Activated T-cell treated with anti-CD3 and anti-CD28 coated beads for 48 hours (primary cell): ENCODE measurements at regions not wholly inside any gene's neighbourhood (a gene's known extent, or its start where the extent isn't known, plus 50 kb on each side); places are given as distances from the start of the nearest gene placed in this dataset.

Experiments
- DNase-seq: peaks from one replicate; pipeline ENCODE4 v3.0.0-alpha.2; 2020; ENCODE audit warnings: low read depth

- DNase-seq: no peak
Measured at GRCh38 chr21:16013570-16013969, 283.8 kb downstream of the USP25 start.

- no peak for DNase-seq
Measured at GRCh38 chr21:16020878-16021277, 291.1 kb downstream of the USP25 start.

- no peak for DNase-seq
Measured at GRCh38 chr21:16022116-16022515, 292.3 kb downstream of the USP25 start.

GRCh38 chr21:16022921-16023320 lies 293.1 kb downstream of the USP25 start:
- DNase-seq: no peak

- DNase-seq: no peak
Measured at GRCh38 chr21:16028142-16028541, 298.4 kb downstream of the USP25 start.

GRCh38 chr21:16028941-16029464 lies 299.2 kb downstream of the USP25 start:
- no peak for DNase-seq

- DNase-seq: no peak
Measured at GRCh38 chr21:16033193-16033592, 303.4 kb downstream of the USP25 start.

GRCh38 chr21:16034446-16035190 lies 304.8 kb downstream of the USP25 start:
- no peak for DNase-seq

- no peak for DNase-seq
Measured at GRCh38 chr21:16037421-16037955, 307.7 kb downstream of the USP25 start.

- no peak for DNase-seq
Measured at GRCh38 chr21:16040601-16041000, 310.8 kb downstream of the USP25 start.

- no peak for DNase-seq
Measured at GRCh38 chr21:16044676-16045075, 314.9 kb downstream of the USP25 start.

GRCh38 chr21:16046656-16047330 lies 317.0 kb downstream of the USP25 start:
- no peak for DNase-seq

- DNase-seq: no peak
Measured at GRCh38 chr21:16047904-16048303, 318.1 kb downstream of the USP25 start.

GRCh38 chr21:16055014-16055413 lies 325.2 kb downstream of the USP25 start:
- no peak for DNase-seq

- no peak for DNase-seq
Measured at GRCh38 chr21:16058896-16059295, 329.1 kb downstream of the USP25 start.

- no peak for DNase-seq
Measured at GRCh38 chr21:16059981-16060380, 330.2 kb downstream of the USP25 start.

GRCh38 chr21:16061194-16061593 lies 331.4 kb downstream of the USP25 start:
- no peak for DNase-seq

GRCh38 chr21:16069178-16070112 lies 339.7 kb downstream of the USP25 start:
- DNase-seq: no peak

- DNase-seq: no peak
Measured at GRCh38 chr21:16070207-16070651, 340.4 kb downstream of the USP25 start.

- no peak for DNase-seq
Measured at GRCh38 chr21:16071092-16071491, 341.3 kb downstream of the USP25 start.

- no peak for DNase-seq
Measured at GRCh38 chr21:16071761-16072160, 342.0 kb downstream of the USP25 start.

- no peak for DNase-seq
Measured at GRCh38 chr21:16072221-16072620, 342.4 kb downstream of the USP25 start.
